PC-3 (cell line): ENCODE measurements at regions not wholly inside any gene's neighbourhood (a gene's known extent, or its start where the extent isn't known, plus 50 kb on each side); places are given as distances from the start of the nearest gene placed in this dataset.
"Not testable (repeated sequence)": the region's sequence is repeated elsewhere in the genome, so short reads cannot be mapped to it uniquely, and the experiment has no call there.

Source experiments
- ATAC-seq: fragments of 200-7000 bp; cut with Tn5 transposase; 2 replicates; pipeline ENCODE4 v1.9.1; 2020; ENCODE audit warnings: mild to moderate bottlenecking, moderate library complexity
- BruUV-seq: library from RNA; stranded (reverse); fragments of 400-500 nt; replicated peaks from 2 replicates; lab custom pipeline; 2021; lab: Mats Ljungman, UMichigan
- CTCF ChIA-PET: fragments of 300-600 bp; sonication (Branson Sonifier 250); formaldehyde crosslinking; loops from one replicate; lab custom pipeline; 2022; ENCODE audit warnings: antibody characterized with exemption; lab: Charles Lee
- POLR2A ChIA-PET: fragments of 300-600 bp; sonication (Branson Sonifier 250); formaldehyde crosslinking; loops from one replicate; lab custom pipeline; 2022; ENCODE audit warnings: antibody characterized with exemption; ENCODE audit not compliant: unreplicated experiment; lab: Charles Lee
- DNase-seq: peaks from one replicate; pipeline ENCODE4 v3.0.0-alpha.2; 2015
- H2AFZ ChIP-seq: fragments of 300-600 bp; sonication (generic); 2 replicates; pipeline ENCODE4 v1.6.0; 2016; ENCODE audit warnings: antibody characterized with exemption, low read length
- H3F3A ChIP-seq: fragments of 300-600 bp; sonication (generic); one replicate; pipeline ENCODE4 v1.6.0; 2017; ENCODE audit warnings: antibody characterized with exemption, low read length, control low read depth, mild to moderate bottlenecking; ENCODE audit not compliant: unreplicated experiment
- H3K27ac ChIP-seq: fragments of 300-600 bp; sonication (generic); 2 replicates; pipeline ENCODE4 v1.5.1; 2016; ENCODE audit warnings: mild to moderate bottlenecking, low read length
- H3K27me3 ChIP-seq: fragments of 300-600 bp; sonication (generic); 2 replicates; pipeline ENCODE4 v1.6.1; 2016; ENCODE audit warnings: low read length, mixed read lengths
- H3K36me3 ChIP-seq: fragments of 300-600 bp; sonication (generic); 2 replicates; pipeline ENCODE4 v1.6.1; 2016; ENCODE audit warnings: low read depth, mixed run types, low read length, mixed read lengths
- H3K4me1 ChIP-seq: fragments of 300-600 bp; sonication (generic); 2 replicates; pipeline ENCODE4 v1.5.1; 2016; ENCODE audit warnings: low read length; ENCODE audit not compliant: insufficient read depth
- H3K4me2 ChIP-seq: fragments of 300-600 bp; sonication (generic); 2 replicates; pipeline ENCODE4 v1.6.0; 2016; ENCODE audit warnings: low read length
- H3K4me3 ChIP-seq: fragments of 300-600 bp; sonication (generic); 2 replicates; pipeline ENCODE4 v1.5.1; 2016; ENCODE audit warnings: mild to moderate bottlenecking, low read length, mixed read lengths
- H3K79me2 ChIP-seq: fragments of 300-600 bp; sonication (generic); 2 replicates; pipeline ENCODE4 v1.6.1; 2017; ENCODE audit warnings: low read length, mixed read lengths
- H3K9ac ChIP-seq: fragments of 300-600 bp; sonication (generic); 2 replicates; pipeline ENCODE4 v1.6.0; 2016; ENCODE audit warnings: mild to moderate bottlenecking, low read length
- H3K9me2 ChIP-seq: fragments of 300-600 bp; sonication (generic); replicated peaks from 2 replicates; pipeline ENCODE4 v1.6.1; 2016; ENCODE audit warnings: mixed run types, low read length, mixed read lengths
- H3K9me3 ChIP-seq: fragments of 300-600 bp; sonication (generic); 2 replicates; pipeline ENCODE4 v1.6.1; 2016; ENCODE audit warnings: low read length, mixed read lengths
- H4K20me1 ChIP-seq: fragments of 300-600 bp; sonication (generic); 2 replicates; pipeline ENCODE4 v1.6.1; 2016; ENCODE audit warnings: low read length, mixed read lengths
- CTCF ChIP-seq: fragments of 300-600 bp; sonication (generic); conservative IDR thresholded peaks from 2 replicates; pipeline ENCODE4 v1.5.1; 2017; ENCODE audit warnings: antibody characterized with exemption, low read depth, mild to moderate bottlenecking, low read length
- EZH2 ChIP-seq: fragments of 300-600 bp; sonication (generic); IDR thresholded peaks from one replicate; pipeline ENCODE4 v1.6.1; 2017; ENCODE audit warnings: antibody characterized with exemption, mild to moderate bottlenecking, low read length; ENCODE audit not compliant: unreplicated experiment
- EZH2phosphoT487 ChIP-seq: fragments of 300-600 bp; sonication (generic); IDR thresholded peaks from 2 replicates; pipeline ENCODE4 v1.6.1; 2018; ENCODE audit warnings: mild to moderate bottlenecking, antibody characterized with exemption, low read length, borderline replicate concordance
- intact Hi-C: fragments of 100-400 bp; cut with micrococcal nuclease; formaldehyde crosslinking; loops from 2 replicates; pipeline ENCODE4 v1.9.0; 2023

GRCh38 chr11:7175007-7175406 lies 76.7 kb upstream of the SYT9 start:
- Histone ChIP-seq H3K4me1 (no peaks in the 10 kb centered on the region), H3K27ac (no peak overlapping the region), H2AFZ (no peak overlapping the region), H3F3A (no peaks in the 10 kb centered on the region), H3K79me2 (no peaks in the 10 kb centered on the region), H4K20me1 (no peaks in the 10 kb centered on the region), H3K4me3 (no peak overlapping the region), H3K27me3 (no peaks in the 10 kb centered on the region), H3K4me2 (no peak overlapping the region), H3K36me3 (no peaks in the 10 kb centered on the region), H3K9ac (no peak overlapping the region), H3K9me3 (no peaks in the 10 kb centered on the region), H3K9me2 (no peaks in the 10 kb centered on the region)
- CTCF ChIA-PET: no interaction called here
- DNase-seq (no peak), ATAC-seq (no peak)
- TF ChIP-seq EZH2phosphoT487 (no peak), CTCF (no peak), EZH2 (no peak)
- POLR2A ChIA-PET: no interaction called here
- no TSS peak for BruUV-seq
- intact Hi-C loops: no loop called here

- POLR2A ChIA-PET: no interaction called here
These were observed 65.5 kb upstream of the SYT9 start for GRCh38 chr11:7186190-7186589.

DNA sequence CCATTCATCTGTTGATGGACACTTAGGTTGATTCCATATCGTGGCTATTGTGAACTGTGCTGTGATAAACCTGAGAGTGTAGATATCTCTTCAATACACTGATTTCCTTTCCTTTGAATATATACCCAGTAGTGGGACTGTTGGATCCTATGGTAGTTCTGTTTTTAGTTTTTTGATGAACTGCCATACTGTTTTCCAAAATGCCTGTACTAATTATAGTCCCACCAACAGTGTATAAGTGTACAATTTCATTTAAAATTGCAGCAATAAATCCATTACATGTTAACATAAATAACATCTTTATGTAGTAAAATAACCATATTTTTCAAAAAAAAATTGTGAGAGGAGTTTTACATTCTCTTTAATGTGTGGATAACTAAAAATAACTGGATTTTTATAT lies 65.0 kb upstream of the SYT9 start:
- H3K9me3 ChIP-seq: no peaks in the 10 kb centered on the region
- H4K20me1 ChIP-seq: no peaks in the 10 kb centered on the region
- H3K9me2 ChIP-seq: no peaks in the 10 kb centered on the region
- ChIA-PET CTCF (no interaction called here), POLR2A (no interaction called here)
- no peak overlapping the region for H3K4me2 ChIP-seq
- no peaks in the 10 kb centered on the region for H3K79me2 ChIP-seq
- no peaks in the 10 kb centered on the region for H3K36me3 ChIP-seq
- no peak overlapping the region for H3K27ac ChIP-seq
- H3K27me3 ChIP-seq: no peaks in the 10 kb centered on the region
- DNase-seq: no peak
- no peak for TF ChIP-seq CTCF
- TF ChIP-seq EZH2phosphoT487: no peak
- no peak for TF ChIP-seq EZH2
- H3K9ac ChIP-seq: no peak overlapping the region
- H3F3A ChIP-seq: no peaks in the 10 kb centered on the region
- no TSS peak for BruUV-seq
- no peak overlapping the region for H2AFZ ChIP-seq
- no peak for ATAC-seq
- H3K4me3 ChIP-seq: no peak overlapping the region
- no peaks in the 10 kb centered on the region for H3K4me1 ChIP-seq
- intact Hi-C loops: no loop called here

More at GRCh38 chr11:7186190-7186589, 65.5 kb upstream of the SYT9 start:
- ATAC-seq (peak; percentile 46), DNase-seq (peak; percentile 41)
- no peaks in the 10 kb centered on the region for H3F3A ChIP-seq
- BruUV-seq: no TSS peak
- TF ChIP-seq EZH2 (no peak), CTCF (no peak), EZH2phosphoT487 (no peak)
- no peaks in the 10 kb centered on the region for H3K9me2 ChIP-seq
- intact Hi-C loops: no loop called here
- no peaks in the 10 kb centered on the region for H3K27me3 ChIP-seq
- no peak overlapping the region for H3K4me3 ChIP-seq
- no peak overlapping the region for H2AFZ ChIP-seq
- no peaks in the 10 kb centered on the region for H3K79me2 ChIP-seq
- no peaks in the 10 kb centered on the region for H3K9me3 ChIP-seq
- H3K9ac ChIP-seq: no peak overlapping the region
- H3K36me3 ChIP-seq: no peaks in the 10 kb centered on the region
- no peaks in the 10 kb centered on the region for H3K4me1 ChIP-seq
- no peak overlapping the region for H3K4me2 ChIP-seq
- CTCF ChIA-PET: no interaction called here
- no peaks in the 10 kb centered on the region for H4K20me1 ChIP-seq
- H3K27ac ChIP-seq: no peak overlapping the region

- DNase-seq, H3K79me2 ChIP-seq, H2AFZ ChIP-seq, BruUV-seq, H3K9me2 ChIP-seq, H3K36me3 ChIP-seq, H3K27me3 ChIP-seq, ATAC-seq, H3K27ac ChIP-seq, H3K4me2 ChIP-seq, H3K4me3 ChIP-seq, H3F3A ChIP-seq, POLR2A ChIA-PET, H3K9ac ChIP-seq, H3K4me1 ChIP-seq, CTCF ChIA-PET, intact Hi-C loops, H3K9me3 ChIP-seq, H4K20me1 ChIP-seq: not testable (repeated sequence)
These were observed 58.9 kb upstream of the SYT9 start for GRCh38 chr11:7192785-7193184.
